WERI-Rb-1 (cell line): ENCODE measurements at regions not wholly inside any gene's neighbourhood (a gene's known extent, or its start where the extent isn't known, plus 50 kb on each side); places are given as distances from the start of the nearest gene placed in this dataset.

Source experiments
- DNase-seq: peaks from one replicate; pipeline ENCODE4 v3.0.0-alpha.2; 2020
- H3K27ac ChIP-seq: fragments of 250-450 bp; sonication (Bioruptor Pico); 2 replicates; pipeline ENCODE4 v1.5.1; 2020; ENCODE audit warnings: mild to moderate bottlenecking, moderate library complexity
- H3K27me3 ChIP-seq: fragments of 250-450 bp; sonication (Bioruptor Pico); 2 replicates; pipeline ENCODE4 v1.5.1; 2021; ENCODE audit warnings: mild to moderate bottlenecking, low read depth, moderate library complexity; ENCODE audit not compliant: insufficient read depth, severe bottlenecking
- H3K36me3 ChIP-seq: fragments of 250-450 bp; sonication (Bioruptor Pico); 2 replicates; pipeline ENCODE4 v1.5.1; 2020; ENCODE audit warnings: mild to moderate bottlenecking, moderate library complexity
- H3K4me3 ChIP-seq: 2 replicates; pipeline ENCODE4 v1.5.1; 2011; ENCODE audit warnings: low read depth, mild to moderate bottlenecking, control low read depth, low read length
- H3K9me3 ChIP-seq: fragments of 250-450 bp; sonication (Bioruptor Pico); 2 replicates; pipeline ENCODE4 v1.5.1; 2021; ENCODE audit warnings: mild to moderate bottlenecking, moderate library complexity; ENCODE audit not compliant: severe bottlenecking
- CTCF ChIP-seq: IDR thresholded peaks from 2 replicates; pipeline ENCODE4 v1.5.1; 2011; ENCODE audit warnings: low read depth, mild to moderate bottlenecking, control low read depth, inconsistent platforms, low read length

DNA sequence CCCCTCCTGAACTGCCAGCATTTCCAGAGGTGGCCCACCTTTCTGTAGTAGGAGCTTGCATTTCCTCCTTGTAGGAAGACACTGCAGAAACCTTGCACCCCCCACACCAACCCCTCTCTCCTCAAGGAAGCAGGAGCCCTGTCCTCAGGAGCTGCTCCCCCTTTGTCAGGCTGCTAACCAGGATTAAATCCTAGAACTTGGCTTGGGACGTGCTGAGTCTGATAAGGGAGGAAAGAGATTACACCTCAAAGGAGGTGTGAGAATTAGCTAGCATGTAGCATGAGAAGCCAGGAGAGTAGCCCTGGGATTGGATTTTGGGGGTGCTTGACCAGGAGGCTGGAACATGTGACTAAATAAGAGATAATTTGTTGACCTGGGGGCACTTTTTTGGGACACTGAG lies 119.8 kb upstream of the ALDH1B1 start:
- Histone ChIP-seq H3K4me3 (no peak overlapping the region), H3K9me3 (no peaks in the 10 kb centered on the region), H3K27me3 (no peaks in the 10 kb centered on the region), H3K36me3 (no peaks in the 10 kb centered on the region), H3K27ac (no peak overlapping the region)
- no peak for DNase-seq
- no peak for TF ChIP-seq CTCF

GRCh38 chr9:38271666-38272241 lies 120.7 kb upstream of the ALDH1B1 start:
- Histone ChIP-seq H3K36me3 (no peaks in the 10 kb centered on the region), H3K9me3 (peaks cover 3% of the 10 kb centered on the region), H3K27ac (no peak overlapping the region), H3K4me3 (no peak overlapping the region), H3K27me3 (no peaks in the 10 kb centered on the region)
- TF ChIP-seq CTCF: no peak
- DNase-seq: no peak

GRCh38 chr9:38269775-38270174 lies 122.7 kb upstream of the ALDH1B1 start:
- Histone ChIP-seq H3K4me3 (no peak overlapping the region), H3K36me3 (no peaks in the 10 kb centered on the region), H3K27ac (no peak overlapping the region), H3K9me3 (peaks cover 9% of the 10 kb centered on the region), H3K27me3 (no peaks in the 10 kb centered on the region)
- no peak for TF ChIP-seq CTCF
- DNase-seq: no peak

- DNase-seq: peak; percentile 29
Measured at GRCh38 chr9:38263532-38263931, 129.0 kb upstream of the ALDH1B1 start.

DNA sequence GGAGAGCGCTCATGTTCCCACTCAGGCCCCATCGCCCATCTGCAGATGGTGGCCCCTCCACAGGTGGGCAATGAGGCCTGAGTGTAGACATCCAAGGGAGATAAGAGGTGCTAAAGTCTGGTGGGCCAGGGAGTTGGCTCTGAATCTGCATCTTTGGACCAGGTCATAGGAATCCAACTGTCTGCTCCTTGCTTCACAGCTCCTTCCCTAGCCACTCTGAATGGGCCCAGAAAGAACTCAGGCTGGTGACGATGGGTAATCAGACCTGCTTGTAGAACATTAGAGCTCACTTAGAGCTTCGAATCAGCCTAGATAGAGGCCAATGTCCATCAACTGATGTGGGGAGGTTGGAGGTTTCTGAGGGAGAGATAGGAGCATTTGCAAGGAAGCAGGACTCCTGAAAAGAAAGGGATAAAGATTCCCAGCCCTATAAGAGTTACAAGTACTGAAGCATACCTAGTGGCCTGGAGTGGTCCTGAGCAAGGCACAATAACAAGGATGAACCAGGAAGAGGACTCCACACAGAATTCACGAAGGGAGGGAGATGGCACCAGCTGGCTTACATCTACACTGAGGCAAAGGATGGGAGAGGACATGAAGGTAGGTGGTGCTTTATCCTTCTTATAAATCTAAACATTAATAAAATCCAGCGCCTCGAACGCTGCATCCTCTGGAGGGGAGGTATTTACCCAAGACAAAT lies 132.8 kb upstream of the ALDH1B1 start:
- Histone ChIP-seq H3K36me3 (no peaks in the 10 kb centered on the region), H3K27ac (no peak overlapping the region), H3K27me3 (no peaks in the 10 kb centered on the region), H3K9me3 (peaks cover 4% of the 10 kb centered on the region), H3K4me3 (no peak overlapping the region)
- no peak for DNase-seq
- no peak for TF ChIP-seq CTCF

More at GRCh38 chr9:38263532-38263931, 129.0 kb upstream of the ALDH1B1 start:
- no peak overlapping the region for H3K27ac ChIP-seq
- 0 out of 2 replicates have a peak, but pooled peaks have one; percentile 36 for TF ChIP-seq CTCF
- H3K9me3 ChIP-seq: peaks cover 13% of the 10 kb centered on the region
- H3K4me3 ChIP-seq: no peak overlapping the region
- H3K36me3 ChIP-seq: no peaks in the 10 kb centered on the region
- H3K27me3 ChIP-seq: no peaks in the 10 kb centered on the region
